Endodermal cell (in vitro differentiated cells): ENCODE measurements at regions not wholly inside any gene's neighbourhood (a gene's known extent, or its start where the extent isn't known, plus 50 kb on each side); places are given as distances from the start of the nearest gene placed in this dataset.

ENCODE experiments used
- DNase-seq: peaks from one replicate; pipeline ENCODE4 v3.0.0-alpha.2; 2017
- H3K27ac ChIP-seq: 2 replicates; pipeline ENCODE4 v1.5.1; 2013; ENCODE audit warnings: mild to moderate bottlenecking, low read depth, low read length, moderate library complexity
- H3K27me3 ChIP-seq: 2 replicates; pipeline ENCODE4 v1.6.1; 2013; ENCODE audit warnings: mild to moderate bottlenecking, low read length, moderate library complexity; ENCODE audit not compliant: insufficient read depth, control insufficient read depth, poor library complexity, severe bottlenecking
- H3K36me3 ChIP-seq: 2 replicates; pipeline ENCODE4 v1.7.0; 2013; ENCODE audit warnings: mild to moderate bottlenecking, low read length, moderate library complexity; ENCODE audit not compliant: control insufficient read depth, insufficient read depth
- H3K4me1 ChIP-seq: one replicate; pipeline ENCODE4 v1.7.0; 2013; ENCODE audit warnings: low read length; ENCODE audit not compliant: control insufficient read depth, insufficient read depth
- H3K4me3 ChIP-seq: 2 replicates; pipeline ENCODE4 v1.5.1; 2013; ENCODE audit warnings: mild to moderate bottlenecking, low read length, moderate library complexity
- H3K9ac ChIP-seq: 2 replicates; pipeline ENCODE4 v1.6.1; 2013; ENCODE audit warnings: mild to moderate bottlenecking, low read length, moderate library complexity; ENCODE audit not compliant: poor library complexity, severe bottlenecking; ENCODE audit errors: extremely low read depth
- H3K9me3 ChIP-seq: 2 replicates; pipeline ENCODE4 v1.6.1; 2013; ENCODE audit warnings: mild to moderate bottlenecking, low read length, moderate library complexity; ENCODE audit not compliant: control insufficient read depth
- H3K27ac Mint-ChIP-seq: 2 replicates; pipeline ENCODE4 v1.8.0; 2020; ENCODE audit warnings: mixed read lengths
- H3K27me3 Mint-ChIP-seq: 2 replicates; pipeline ENCODE4 v1.8.0; 2021; ENCODE audit warnings: mild to moderate bottlenecking, mixed read lengths; ENCODE audit not compliant: insufficient read depth
- H3K36me3 Mint-ChIP-seq: 2 replicates; pipeline ENCODE4 v1.8.0; 2020; ENCODE audit warnings: low read depth, mixed read lengths
- H3K4me1 Mint-ChIP-seq: 2 replicates; pipeline ENCODE4 v1.8.0; 2020; ENCODE audit warnings: mixed read lengths
- H3K4me3 Mint-ChIP-seq: 2 replicates; pipeline ENCODE4 v1.8.0; 2020; ENCODE audit warnings: mild to moderate bottlenecking, moderate library complexity, mixed read lengths
- H3K9me3 Mint-ChIP-seq: 2 replicates; pipeline ENCODE4 v1.8.0; 2020; ENCODE audit warnings: mild to moderate bottlenecking, mixed read lengths
- WGBS, 2 experiments: methylation state at CpG; one replicate each; pipeline versions ENCODE4 v1.1.5 to v1.1.7; 2013; ENCODE audit warnings: missing lambda C conversion rate in 2 of 2, mixed read lengths in 1 of 2; ENCODE audit not compliant: insufficient coverage in 1 of 2, insufficient read length in 1 of 2; 5-methylcytosine and 5-hydroxymethylcytosine counted together
- TF ChIP-seq, protein P1 (sequence below): fragments of 200-600 bp; sonication (generic); conservative IDR thresholded peaks from 2 replicates; pipeline ENCODE4 v1.5.0; 2021; ENCODE audit warnings: antibody characterized with exemption, mild to moderate bottlenecking

DNA sequence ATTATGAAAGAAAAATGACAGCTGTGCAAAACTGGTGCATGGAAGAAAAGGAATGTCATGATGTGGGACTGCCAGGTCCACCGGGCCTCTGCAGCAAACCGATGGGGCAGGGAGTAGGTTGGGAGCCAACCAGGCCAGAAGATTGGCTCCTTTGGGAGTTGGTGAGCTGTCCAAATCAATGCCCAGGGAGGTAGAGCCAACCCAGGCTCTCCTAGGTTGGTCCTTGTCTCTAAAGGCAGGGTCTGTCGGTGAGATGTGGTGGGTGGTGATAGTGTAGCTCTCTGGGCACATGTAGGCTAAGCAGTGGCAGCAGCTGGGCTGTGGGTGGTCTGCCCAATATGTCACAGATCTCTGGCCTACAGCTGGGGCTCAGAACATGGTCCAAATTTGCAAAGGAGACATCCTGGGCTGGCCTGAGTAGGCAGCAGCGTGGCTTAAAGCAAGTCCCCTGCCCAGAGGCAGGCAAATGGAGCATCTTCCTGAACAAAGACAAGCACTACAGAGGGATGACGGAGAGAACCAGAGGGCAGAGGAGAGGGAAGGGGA, 61.2 kb upstream of the PRDX6 start:
- Mint-ChIP-seq H3K27ac (no peak overlapping the region), H3K4me1 (peaks cover 4% of the 10 kb centered on the region), H3K36me3 (peaks cover 41% of the 10 kb centered on the region), H3K9me3 (peaks cover 3% of the 10 kb centered on the region), H3K4me3 (no peak overlapping the region), H3K27me3 (no peaks in the 10 kb centered on the region)
- TF ChIP-seq, protein P1, sequence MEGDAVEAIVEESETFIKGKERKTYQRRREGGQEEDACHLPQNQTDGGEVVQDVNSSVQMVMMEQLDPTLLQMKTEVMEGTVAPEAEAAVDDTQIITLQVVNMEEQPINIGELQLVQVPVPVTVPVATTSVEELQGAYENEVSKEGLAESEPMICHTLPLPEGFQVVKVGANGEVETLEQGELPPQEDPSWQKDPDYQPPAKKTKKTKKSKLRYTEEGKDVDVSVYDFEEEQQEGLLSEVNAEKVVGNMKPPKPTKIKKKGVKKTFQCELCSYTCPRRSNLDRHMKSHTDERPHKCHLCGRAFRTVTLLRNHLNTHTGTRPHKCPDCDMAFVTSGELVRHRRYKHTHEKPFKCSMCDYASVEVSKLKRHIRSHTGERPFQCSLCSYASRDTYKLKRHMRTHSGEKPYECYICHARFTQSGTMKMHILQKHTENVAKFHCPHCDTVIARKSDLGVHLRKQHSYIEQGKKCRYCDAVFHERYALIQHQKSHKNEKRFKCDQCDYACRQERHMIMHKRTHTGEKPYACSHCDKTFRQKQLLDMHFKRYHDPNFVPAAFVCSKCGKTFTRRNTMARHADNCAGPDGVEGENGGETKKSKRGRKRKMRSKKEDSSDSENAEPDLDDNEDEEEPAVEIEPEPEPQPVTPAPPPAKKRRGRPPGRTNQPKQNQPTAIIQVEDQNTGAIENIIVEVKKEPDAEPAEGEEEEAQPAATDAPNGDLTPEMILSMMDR: no peak
- WGBS, 2 experiments: 77 to 85% methylated on average over 4 to 5 of the region's 5 CpGs
- Histone ChIP-seq H3K36me3 (peaks cover 14% of the 10 kb centered on the region), H3K9ac (no peak overlapping the region), H3K27ac (no peak overlapping the region), H3K9me3 (peaks cover 13% of the 10 kb centered on the region), H3K4me3 (no peak overlapping the region), H3K27me3 (no peaks in the 10 kb centered on the region), H3K4me1 (no peaks in the 10 kb centered on the region)
- no peak for DNase-seq

DNA sequence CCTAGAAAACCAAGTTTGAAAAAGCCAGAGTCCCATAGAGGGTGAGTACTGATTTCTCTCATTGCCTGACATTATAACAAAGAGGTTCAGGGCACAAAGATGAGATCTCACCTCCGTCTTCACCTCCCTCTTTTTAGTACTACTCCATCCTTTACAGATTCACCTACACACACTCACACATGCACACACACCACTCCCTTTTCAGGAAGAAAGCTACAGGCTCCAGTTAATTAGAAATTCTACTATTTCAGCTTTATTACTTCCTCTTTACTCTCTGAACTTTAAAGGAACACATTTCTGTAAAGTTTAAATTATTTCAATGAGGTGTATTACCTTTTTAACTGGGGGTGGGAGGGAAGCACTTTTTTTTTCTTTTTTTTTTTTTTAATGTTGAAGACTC, 59.6 kb upstream of the PRDX6 start:
- Mint-ChIP-seq H3K4me3 (no peak overlapping the region), H3K9me3 (peaks cover 3% of the 10 kb centered on the region), H3K4me1 (peaks cover 4% of the 10 kb centered on the region), H3K27me3 (no peaks in the 10 kb centered on the region), H3K36me3 (peaks cover 46% of the 10 kb centered on the region), H3K27ac (peak overlapping the region; percentile 27)
- H3K9me3 ChIP-seq: peaks cover 13% of the 10 kb centered on the region
- peaks cover 14% of the 10 kb centered on the region for H3K36me3 ChIP-seq
- DNase-seq: no peak
- no peaks in the 10 kb centered on the region for H3K4me1 ChIP-seq
- 67 to 97% methylated on average over 1 of the region's 1 CpG for WGBS, 2 experiments
- TF ChIP-seq, protein P1: no peak
- H3K27me3 ChIP-seq: no peaks in the 10 kb centered on the region
- no peak overlapping the region for H3K4me3 ChIP-seq
- no peak overlapping the region for H3K27ac ChIP-seq
- no peak overlapping the region for H3K9ac ChIP-seq

DNA sequence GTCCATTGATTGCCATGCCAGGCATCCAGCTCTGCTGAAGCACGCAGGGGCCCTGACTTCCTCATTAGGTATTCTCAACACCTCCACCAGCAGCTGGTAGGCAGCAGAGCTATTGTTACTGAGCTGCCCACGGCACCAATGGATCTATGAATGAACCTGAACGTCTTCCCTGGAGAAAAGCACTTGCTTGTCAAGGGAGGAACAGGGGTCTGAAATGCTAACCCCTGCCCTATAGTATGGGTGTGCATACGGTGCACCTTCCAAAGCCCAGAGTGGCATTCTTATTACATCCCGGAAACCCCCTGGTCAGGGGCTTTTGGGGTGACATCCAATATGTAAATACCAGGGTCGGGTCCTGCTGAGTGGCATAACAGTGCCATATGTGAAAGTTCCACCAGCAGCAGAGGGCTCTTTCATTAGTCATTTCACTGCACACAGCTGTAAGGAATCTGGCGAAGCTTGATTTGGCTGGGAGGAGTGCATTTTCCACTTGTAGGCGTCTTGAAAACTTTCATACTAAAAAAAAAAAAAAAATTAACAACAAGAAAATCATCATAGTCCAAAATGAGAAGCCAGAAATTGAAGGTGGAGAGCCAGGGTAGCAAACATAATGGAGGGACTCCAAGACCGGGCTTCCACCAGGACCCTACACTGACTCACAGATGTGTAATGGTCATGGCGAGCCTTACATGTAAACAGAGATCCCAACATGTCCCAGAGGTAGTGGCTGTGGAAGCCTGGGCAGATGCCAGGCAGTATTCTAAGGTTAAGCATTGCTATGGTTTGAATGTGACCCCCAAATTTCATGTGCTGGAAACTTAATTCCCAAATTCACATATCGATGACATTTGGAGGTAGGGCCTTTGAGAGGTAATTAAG, 58.8 kb upstream of the PRDX6 start:
- H3K4me3 ChIP-seq: no peak overlapping the region
- Mint-ChIP-seq H3K36me3 (peaks cover 51% of the 10 kb centered on the region), H3K9me3 (peaks cover 3% of the 10 kb centered on the region), H3K27me3 (no peaks in the 10 kb centered on the region), H3K4me3 (no peak overlapping the region), H3K27ac (no peak overlapping the region), H3K4me1 (peaks cover 4% of the 10 kb centered on the region)
- H3K9me3 ChIP-seq: peaks cover 13% of the 10 kb centered on the region
- H3K27me3 ChIP-seq: no peaks in the 10 kb centered on the region
- peaks cover 14% of the 10 kb centered on the region for H3K36me3 ChIP-seq
- no peak overlapping the region for H3K9ac ChIP-seq
- 93 to 94% methylated on average over 8 to 11 of the region's 11 CpGs for whole genome bisulfite sequencing, 2 experiments
- DNase-seq: no peak
- H3K4me1 ChIP-seq: no peaks in the 10 kb centered on the region
- TF ChIP-seq, protein P1: no peak
- H3K27ac ChIP-seq: no peak overlapping the region
